ENCODE measurements at regions not wholly inside any gene's neighbourhood (a gene's known extent, or its start where the extent isn't known, plus 50 kb on each side); places are given as distances from the start of the nearest gene placed in this dataset.

DNA sequence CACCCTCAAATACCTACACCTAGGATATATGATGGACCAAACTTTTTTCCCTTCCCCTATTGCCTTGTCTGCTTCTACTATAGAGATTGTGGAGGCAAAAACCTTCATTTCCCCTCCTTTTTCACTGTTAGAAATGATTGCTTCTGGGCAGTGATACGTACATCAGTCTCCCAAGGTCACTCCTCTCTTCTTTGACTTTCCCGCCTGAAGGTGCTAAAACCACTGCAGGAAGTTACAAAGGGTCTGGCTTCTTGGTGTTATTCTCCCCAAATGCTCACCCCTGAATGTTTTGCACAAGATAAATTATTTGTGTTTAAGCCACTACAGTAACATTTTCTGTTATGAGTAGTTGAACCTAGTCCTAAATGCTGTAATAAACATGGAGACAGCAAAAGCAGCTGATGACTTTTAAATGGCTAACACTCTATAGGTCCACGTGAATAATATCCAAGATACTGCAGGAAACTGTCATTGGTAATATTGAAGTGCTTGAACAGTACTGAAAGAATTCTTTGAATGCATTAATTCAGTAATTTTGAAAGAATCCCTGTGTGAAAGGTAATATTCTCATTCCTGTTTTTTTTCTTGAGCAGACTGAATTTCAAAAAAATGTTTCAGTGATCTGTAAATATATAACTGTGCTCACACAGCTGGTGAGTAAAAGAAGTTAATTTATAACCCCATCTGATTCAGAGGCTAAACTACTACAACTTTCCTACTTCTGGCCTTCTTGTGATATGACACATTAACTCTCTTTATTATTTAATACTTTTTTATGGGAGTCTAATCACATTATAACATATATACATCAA lies 865.1 kb downstream of the EFNB2 start:
- H3K4me3 ChIP-seq (ENCODE audit: low read depth, low read length): no peak overlapping the region

DNA sequence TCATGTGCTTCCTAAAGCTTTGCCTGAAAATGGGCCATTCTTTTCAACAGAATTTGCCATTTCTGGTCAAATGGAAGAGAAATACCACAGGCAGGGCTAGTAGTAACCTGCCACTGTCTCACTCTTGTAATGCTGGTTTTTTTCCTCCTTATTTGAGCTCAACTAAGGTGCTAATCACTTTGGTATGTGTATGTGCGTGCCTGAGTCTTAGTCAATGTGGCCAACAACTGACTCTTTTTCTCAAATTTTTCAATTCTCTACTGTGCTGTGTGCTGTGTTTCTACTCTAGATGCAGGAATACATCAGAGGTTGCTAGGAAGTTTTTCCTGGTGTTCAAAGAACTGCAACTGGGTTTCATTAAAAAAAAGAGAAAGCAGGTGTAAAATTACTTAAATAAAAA lies 870.2 kb downstream of the EFNB2 start:
- H3K4me3 ChIP-seq (ENCODE audit: low read depth, low read length): no peak overlapping the region

DNA sequence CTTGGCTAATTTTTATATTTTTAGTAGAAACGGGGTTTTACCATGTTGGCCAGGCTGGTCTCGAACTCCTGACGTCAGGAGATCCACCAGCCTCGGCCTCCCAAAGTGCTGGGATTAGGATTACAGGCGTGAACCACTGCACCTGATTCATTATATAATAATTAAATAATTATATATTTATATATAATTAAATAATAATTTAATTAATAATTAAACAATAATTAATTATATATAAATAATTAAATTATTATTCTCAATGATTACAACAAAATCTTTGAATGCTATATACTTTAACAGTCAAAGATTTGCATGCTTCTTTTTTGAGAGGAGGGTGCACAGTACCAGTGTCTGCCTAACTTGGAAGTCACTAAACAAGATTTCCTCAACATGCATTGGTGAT lies 872.3 kb downstream of the EFNB2 start:
- no peak overlapping the region for H3K4me3 ChIP-seq (ENCODE audit: low read depth, low read length)

DNA sequence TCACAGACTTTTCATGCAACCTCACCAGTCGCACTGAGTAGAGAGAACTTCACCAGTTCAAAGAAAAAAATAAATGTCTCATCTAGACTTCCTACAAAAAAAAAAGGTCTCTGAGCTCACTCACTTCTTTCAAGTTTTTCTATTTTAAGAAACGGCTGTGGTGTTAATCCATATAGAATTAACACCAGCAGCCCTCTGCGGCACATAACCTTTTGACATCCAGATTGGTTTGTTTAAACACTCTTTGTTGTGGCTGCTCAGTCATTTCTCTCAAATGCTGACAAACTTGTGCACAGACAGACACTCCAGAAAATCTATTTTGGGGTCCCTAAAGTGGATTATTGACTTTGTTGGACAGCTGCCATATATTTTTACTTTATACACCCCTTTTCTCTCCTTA lies 874.9 kb downstream of the EFNB2 start:
- no peak overlapping the region for H3K4me3 ChIP-seq (ENCODE audit: low read depth, low read length)

DNA sequence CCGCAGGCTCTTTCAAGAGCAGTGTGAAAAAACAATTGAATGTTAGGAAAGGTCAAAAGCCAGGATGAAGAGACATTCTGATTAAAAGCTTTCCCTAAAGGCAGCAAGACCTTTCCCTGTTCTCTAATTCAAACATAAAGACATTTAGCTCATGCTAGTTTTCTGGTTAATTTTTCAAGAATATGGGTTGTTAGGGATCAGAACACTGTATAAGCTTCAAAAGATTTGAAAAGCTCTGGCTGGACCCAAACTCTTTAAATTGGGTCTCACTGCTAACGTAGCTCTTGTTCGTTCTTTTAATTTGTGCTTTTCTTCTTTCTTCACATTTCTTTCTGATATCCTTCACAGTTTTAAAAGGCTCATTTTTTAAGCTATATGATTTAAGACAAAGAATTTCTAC lies 877.0 kb downstream of the EFNB2 start:
- H3K4me3 ChIP-seq (ENCODE audit: low read depth, low read length): no peak overlapping the region

DNA sequence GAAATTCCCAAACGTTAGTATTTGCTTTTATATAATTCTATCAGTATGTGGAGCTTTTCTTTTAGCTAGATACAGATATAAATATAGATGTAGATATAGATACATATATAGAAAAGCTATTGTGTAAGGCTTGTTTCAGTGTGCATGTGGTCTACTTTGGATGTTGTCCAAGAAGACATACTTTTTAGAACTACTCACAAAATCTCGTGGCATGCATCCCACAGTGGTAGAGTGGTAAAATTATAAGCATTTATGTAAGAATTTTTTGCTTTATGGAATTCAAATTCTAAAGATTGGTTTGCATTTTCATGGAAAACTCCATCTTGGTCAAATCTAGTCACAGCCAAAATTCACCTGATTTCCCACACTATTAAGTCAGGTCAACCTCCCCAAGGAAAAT lies 880.4 kb downstream of the EFNB2 start:
- H3K4me3 ChIP-seq (ENCODE audit: low read depth, low read length): no peak overlapping the region

DNA sequence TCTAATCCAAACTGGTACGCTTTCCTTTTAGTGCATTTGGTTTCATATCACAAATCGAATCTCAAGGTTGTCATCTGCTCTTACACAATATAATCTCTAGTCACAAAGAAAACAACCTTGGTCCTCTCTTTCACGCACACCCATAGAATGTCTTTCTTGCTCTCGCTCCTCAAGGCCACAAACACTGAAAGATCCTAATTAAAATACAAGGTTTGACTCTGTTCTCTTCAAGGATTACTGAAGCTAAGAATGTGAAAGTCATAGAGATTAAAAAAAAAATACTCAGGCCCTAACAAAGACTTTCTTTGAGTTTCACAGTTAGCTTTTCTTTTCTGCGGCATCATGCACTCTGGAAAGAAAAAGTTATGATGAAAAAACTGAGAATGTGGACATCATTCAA lies 891.5 kb downstream of the EFNB2 start:
- no peak overlapping the region for H3K4me3 ChIP-seq (ENCODE audit: low read depth, low read length)

DNA sequence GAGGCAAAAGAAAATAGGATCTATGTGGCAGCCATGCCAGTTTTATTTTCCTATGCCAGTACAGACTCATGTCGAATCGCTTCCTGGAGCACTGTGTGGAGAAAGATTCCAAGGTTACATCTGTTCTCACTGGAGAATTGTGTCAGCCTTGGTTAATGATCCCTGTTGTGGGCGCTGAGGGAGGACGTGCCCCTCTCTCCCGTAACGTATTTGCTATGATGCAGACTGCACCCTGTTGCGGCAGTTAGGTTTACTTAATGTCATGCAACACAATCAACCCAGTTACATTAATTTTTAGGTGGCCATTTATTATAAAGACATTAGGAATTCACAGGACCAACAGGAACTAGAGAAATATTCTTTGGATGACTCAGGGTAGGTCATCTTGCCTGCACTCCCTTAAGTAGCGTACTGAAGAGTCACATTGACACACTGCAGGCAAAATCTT lies 892.9 kb downstream of the EFNB2 start:
- no peak overlapping the region for H3K4me3 ChIP-seq (ENCODE audit: low read depth, low read length)

DNA sequence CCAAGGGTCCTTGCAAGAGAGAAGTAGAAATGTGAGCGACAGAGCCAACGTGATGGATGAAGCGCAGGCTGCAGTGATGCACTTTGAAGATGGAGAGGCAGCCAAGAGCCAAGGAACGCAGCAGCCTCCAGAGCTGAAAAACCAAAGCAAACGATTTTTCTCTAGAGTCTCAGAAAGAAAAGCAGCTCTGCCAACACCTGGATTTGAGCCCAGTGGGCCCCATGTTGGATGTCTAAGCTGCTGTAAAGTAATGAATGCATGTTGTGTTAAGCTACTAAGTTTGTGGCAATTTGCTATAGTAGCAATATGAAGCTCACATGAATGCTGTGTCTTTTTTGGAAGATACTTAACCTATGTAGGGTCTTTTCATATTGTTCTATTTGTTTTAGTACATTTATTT lies 894.3 kb downstream of the EFNB2 start:
- H3K4me3 ChIP-seq (ENCODE audit: low read depth, low read length): no peak overlapping the region

DNA sequence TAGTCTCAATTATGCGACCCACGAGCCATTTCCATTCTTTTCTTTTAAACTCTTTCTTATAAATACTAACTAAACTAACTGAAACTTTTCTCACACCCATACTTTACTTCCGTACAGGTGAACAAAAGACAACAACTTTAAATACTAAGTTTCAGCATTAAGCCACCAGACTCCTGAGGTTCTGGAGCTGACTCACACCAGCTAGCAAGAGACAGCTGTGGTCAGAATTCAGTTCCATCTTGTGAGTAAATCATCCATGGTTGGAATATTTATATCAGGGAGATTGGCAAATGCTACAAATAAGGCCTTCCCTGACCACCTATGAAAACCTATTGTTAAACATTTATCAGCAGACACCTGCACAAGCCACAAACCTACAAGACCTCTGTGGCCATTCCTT lies 897.0 kb downstream of the EFNB2 start:
- no peak overlapping the region for H3K4me3 ChIP-seq (ENCODE audit: low read depth, low read length)

DNA sequence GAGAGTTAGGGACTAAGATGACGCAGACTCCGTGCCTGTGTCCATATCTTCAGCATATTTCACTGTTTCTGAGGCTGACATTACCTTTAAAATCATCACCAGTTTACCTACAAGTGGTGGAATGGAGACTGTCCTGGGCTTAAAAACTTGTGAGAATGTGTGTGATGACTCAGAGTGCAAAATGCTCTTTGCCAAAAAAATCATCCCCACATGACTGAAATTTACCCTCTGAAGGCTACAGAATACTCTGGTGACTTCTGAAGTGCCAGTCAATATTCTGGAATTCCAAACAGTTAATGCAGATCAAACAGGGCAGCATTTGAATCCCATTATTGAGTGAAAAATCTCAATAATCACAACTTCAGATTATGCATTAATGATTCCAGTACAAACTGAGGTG lies 901.4 kb downstream of the EFNB2 start:
- no peak overlapping the region for H3K4me3 ChIP-seq (ENCODE audit: low read depth, low read length)

DNA sequence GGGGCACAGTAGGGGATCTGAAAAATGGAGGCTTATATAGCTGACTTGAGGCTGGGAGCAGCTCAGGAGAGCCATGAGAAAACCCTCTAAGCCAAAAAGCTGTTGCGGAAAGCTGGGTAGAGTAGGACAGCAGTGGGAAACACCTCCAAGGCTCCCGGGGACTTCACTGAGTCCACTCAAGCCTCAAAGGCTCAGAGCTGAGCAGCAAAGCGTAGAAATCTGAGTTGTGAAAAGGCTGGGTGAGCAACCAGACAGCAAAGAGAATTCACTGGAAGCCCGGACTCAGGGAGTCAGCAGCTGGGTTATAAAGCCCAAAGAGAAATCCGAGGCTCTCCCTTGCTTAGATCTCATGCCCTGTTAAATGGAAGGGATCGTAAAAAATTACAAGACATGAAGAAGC lies 905.0 kb downstream of the EFNB2 start:
- H3K4me3 ChIP-seq (ENCODE audit: low read depth, low read length): no peak overlapping the region

DNA sequence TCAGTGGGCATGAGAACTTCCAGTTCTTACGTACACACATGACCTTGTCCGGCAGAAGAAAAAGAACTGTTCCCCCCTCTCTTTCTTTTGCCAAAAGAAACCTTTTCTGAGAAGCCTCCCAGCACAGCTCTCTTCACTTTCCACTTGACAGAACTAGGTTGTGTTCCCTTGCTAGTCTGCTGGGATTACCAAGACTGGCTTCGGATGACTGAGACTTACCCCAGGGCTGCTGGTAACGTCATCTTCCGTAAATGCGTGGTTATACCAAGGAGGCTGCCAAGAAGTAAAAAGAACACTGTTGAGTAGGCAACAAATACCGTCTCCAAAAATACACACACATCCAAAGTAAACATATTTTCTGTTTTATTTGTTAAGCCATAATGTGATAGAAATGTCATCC lies 908.2 kb downstream of the EFNB2 start:
- H3K4me3 ChIP-seq (ENCODE audit: low read depth, low read length): no peak overlapping the region

DNA sequence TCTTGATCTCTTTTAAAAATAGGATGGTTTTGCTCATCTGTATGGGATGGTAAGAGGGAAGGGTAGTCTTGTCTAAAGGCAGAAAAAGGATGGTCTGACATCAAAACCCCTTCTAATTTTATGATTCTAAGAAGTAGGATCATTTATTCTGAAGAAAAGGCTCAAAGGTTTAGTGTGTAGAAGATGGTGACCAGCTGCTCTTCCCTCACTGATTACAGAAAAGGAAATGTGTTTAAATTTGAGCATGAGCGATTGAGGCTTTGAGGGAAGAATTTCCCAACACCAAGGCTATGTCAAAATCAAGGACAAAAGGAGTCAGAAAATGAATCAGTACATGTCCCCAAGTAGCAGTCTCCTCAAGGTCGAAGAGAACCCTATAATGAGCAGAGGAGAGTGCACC lies 909.8 kb downstream of the EFNB2 start:
- H3K4me3 ChIP-seq (ENCODE audit: low read depth, low read length): no peak overlapping the region

DNA sequence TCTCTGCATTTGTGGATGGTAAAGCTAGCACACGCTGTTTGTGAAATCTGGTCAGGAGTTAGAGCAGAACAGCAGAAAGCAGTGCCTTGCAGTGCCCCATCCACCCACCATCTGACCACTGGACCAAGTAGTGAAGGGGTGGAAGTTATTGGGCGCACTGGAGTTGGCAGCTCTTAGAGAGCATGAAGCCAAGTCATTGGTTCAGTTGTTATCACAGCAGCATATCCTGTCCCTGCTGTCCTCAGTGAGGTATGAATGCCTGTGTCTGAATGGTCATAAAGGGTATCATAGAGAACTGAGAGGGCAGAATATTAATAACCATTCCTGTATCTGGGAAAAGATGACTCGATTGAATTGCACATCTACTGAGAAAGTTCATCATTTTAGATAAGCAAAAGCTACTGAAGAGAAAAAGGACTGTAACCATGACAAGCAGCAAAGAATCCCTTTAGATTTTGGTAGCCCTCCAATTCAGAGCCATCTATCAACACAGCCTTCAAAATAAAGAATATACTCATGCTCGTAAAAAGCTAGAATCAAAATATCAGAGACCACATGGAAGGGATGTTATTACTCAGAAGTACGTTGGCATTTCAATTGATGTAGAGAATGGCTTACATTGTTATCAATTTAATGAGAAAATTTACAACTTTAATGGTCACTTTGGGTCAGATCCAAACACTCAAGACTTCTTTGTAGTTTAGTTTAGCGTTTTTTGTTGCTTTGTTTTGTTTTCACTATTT lies 919.0 kb downstream of the EFNB2 start:
- H3K4me3 ChIP-seq (ENCODE audit: low read depth, low read length): no peak overlapping the region

DNA sequence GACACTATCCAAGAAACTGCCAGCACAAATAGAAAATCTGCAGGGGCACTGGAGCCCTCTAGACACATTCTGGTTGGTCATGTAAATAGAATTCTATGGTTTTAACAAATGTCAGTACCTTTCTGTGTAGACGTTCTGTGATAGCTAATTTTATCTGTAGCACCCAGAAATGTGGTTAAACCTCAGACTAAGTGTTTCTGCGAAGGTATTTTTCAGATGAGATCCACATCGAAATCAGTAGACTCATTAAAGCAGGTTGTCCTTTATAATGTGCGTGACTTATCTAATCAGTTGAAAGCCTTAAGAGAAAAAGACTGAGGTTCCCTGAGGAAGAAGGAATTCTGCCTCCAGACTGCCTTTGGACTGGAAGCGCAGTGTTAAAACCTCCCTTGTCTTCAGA lies 922.9 kb downstream of the EFNB2 start:
- no peak overlapping the region for H3K4me3 ChIP-seq (ENCODE audit: low read depth, low read length)

DNA sequence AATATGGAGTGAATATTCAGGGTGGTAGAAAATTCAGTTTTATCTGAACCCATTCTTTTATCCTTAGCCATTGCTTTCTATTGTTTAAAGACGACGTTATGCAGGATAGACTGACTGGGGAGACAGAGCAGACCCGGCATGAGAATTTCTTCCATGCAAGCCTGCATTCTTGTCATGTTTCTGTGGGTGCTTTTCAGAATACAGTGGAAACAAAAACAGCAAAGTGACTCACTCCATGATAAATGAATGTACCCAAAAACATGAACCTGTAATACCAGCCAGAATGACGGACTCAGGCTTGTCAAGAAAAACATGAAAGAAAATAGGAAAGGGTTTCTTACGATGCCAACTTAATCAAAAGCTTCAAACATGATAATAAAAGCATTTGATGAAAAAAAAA lies 924.0 kb downstream of the EFNB2 start:
- H3K4me3 ChIP-seq (ENCODE audit: low read depth, low read length): no peak overlapping the region

DNA sequence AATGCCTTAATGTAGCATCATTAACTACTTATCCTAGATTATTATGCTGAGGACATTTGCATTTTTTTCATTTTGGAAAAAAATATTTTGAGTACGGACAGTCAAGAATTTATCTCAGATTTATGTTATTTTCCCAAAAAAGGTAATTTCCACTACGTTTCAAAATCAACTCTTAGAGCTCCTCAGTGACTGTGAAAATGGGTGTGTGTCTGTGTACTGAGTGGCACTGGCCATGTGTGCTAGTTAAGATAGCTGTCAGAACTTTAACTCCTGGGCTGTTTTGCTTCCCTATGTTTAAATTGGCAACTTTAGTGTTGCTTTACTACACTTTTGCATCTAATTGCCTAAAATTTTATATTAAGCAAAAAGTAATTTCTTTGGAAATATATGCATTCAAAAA lies 927.4 kb downstream of the EFNB2 start:
- H3K4me3 ChIP-seq (ENCODE audit: low read depth, low read length): no peak overlapping the region

DNA sequence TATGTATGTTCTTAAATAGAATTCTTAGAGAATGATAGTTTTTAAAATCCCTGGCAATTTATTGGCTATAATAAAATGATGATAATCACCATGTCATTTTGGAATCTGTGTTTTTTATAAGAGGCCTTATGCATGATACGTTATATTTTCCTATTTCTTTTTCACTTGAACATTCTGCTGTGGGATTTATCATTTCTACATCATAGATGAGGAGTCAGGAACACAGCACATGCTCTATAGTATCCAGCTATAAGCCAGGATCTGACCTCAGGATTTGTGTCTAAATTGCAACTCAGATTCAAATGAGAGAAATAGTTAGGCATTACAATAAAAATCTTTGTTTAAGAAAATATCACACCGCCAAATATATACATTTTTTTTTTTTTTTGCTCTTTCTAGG lies 928.0 kb downstream of the EFNB2 start:
- no peak overlapping the region for H3K4me3 ChIP-seq (ENCODE audit: low read depth, low read length)

DNA sequence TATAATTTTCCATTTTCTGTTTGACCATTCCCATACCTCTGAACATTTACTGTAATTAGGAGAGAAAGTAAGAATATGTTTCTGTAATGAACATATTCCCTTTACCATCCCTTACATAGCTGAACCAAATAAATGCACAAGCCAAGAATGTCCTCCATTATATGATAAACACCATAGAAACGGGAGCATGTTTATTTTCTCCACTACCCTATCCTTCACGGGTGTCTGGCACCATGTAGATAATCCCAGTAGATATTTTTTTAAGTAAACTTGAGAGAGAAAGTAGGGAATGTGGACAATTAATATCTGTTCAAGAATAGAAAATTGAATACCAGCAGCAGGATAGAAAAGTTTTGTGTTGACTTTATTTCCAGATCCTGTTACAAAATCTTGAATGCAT lies 928.4 kb downstream of the EFNB2 start:
- no peak overlapping the region for H3K4me3 ChIP-seq (ENCODE audit: low read depth, low read length)

DNA sequence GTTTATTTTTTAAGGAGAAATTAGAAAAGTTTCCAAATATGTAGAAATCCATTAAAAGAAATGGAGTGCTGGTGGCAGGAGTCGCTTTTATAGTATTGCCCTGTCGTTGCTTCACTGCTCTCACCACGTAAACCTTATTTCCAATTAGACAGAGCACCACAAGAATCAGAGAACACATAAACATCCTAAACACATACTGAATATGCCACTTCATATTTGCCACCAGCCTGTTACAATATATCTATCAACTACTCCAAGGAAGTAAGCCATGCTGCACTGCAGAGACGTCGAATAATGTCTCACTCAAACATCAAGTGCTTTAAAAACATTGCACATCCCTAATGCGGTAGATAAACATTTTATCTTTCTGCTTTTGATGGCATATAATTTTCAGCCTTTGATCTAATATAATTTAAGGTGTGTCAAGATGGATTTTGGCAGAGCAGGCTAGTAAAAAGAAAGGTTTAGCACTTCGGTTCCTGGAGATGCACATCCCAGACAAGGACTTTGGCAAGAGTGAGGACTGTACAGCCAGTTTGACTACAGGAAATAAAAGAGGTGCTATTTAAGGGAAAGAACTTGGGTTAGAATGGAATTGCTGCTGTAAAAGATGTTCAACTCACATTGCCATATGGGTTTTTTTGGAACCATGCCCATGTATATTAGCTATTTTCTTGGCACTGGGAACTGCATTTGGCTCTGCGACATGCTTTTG lies 932.3 kb downstream of the EFNB2 start:
- H3K4me3 ChIP-seq (ENCODE audit: low read depth, low read length): no peak overlapping the region

DNA sequence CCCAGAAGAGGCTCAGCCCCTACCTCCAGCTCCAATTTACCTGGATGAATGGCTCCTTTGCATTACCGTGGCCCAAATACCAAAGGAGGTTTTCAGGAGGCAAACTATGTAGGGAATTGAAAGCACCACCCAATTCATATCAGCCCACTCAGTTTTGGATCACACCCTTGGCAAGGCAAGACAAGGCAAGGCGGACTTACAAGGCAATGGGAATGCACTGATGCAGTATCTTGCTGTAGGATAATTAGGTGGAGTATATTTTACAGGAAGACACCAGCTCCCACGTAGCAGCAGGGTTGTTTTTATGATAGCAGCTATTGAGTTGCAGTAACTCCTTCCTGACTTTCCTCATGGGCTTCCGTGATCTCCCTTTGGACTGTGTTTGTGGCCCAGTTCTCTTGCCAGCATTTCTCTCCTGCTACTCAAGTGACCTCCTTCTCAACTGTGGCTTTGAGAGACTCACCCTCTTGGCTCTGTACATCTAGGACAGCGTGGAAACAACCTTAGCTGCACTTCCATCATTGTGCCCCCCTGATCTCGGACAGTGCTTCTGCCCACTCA lies 935.9 kb downstream of the EFNB2 start:
- H3K4me3 ChIP-seq (ENCODE audit: low read depth, low read length): no peak overlapping the region

All from iPS-11a (cell line).